Large intestine (tissue), 3 donors: ENCODE measurements at regions not wholly inside any gene's neighbourhood (a gene's known extent, or its start where the extent isn't known, plus 50 kb on each side); places are given as distances from the start of the nearest gene placed in this dataset.

Source experiments
- DNase-seq, 2 donors: peaks; one replicate each; pipeline versions ENCODE4 v3.0.0 to v3.0.0-alpha.2; 2013
- H3K27ac ChIP-seq: one replicate; pipeline ENCODE4 v1.5.1; 2013; ENCODE audit warnings: low read length
- H3K27me3 ChIP-seq: 2 replicates; pipeline ENCODE4 v1.6.1; 2013; ENCODE audit warnings: low read length; ENCODE audit not compliant: control insufficient read depth, insufficient read depth
- H3K36me3 ChIP-seq: 2 replicates; pipeline ENCODE4 v1.6.1; 2013; ENCODE audit warnings: low read length; ENCODE audit not compliant: control insufficient read depth, insufficient read depth
- H3K4me1 ChIP-seq: one replicate; pipeline ENCODE4 v1.6.1; 2013; ENCODE audit warnings: low read length; ENCODE audit not compliant: control insufficient read depth, insufficient read depth
- H3K4me3 ChIP-seq: one replicate; pipeline ENCODE4 v1.5.1; 2013; ENCODE audit warnings: low read length
- H3K9me3 ChIP-seq: one replicate; pipeline ENCODE4 v1.6.1; 2013; ENCODE audit warnings: mild to moderate bottlenecking, low read depth, low read length, moderate library complexity; ENCODE audit not compliant: control insufficient read depth
- WGBS: methylation state at CpG from one replicate; pipeline ENCODE4 v1.1.5; 2013; ENCODE audit warnings: low lambda C conversion rate; ENCODE audit not compliant: insufficient coverage; 5-methylcytosine and 5-hydroxymethylcytosine counted together

- no peaks in the 10 kb centered on the region for H3K27me3 ChIP-seq
- H3K27ac ChIP-seq: no peak overlapping the region
- no CpG with 5 or more reads among the region's 1 CpG for WGBS
- no peaks in the 10 kb centered on the region for H3K36me3 ChIP-seq
- DNase-seq: no peak
- no peaks in the 10 kb centered on the region for H3K9me3 ChIP-seq
- no peaks in the 10 kb centered on the region for H3K4me1 ChIP-seq
- no peak overlapping the region for H3K4me3 ChIP-seq
Observed at GRCh38 chr6:48325701-48326100, 214.7 kb upstream of the PTCHD4 start.

- Histone ChIP-seq H3K9me3 (no peaks in the 10 kb centered on the region), H3K27ac (no peak overlapping the region), H3K4me3 (no peak overlapping the region), H3K36me3 (no peaks in the 10 kb centered on the region), H3K4me1 (no peaks in the 10 kb centered on the region), H3K27me3 (no peaks in the 10 kb centered on the region)
- no peak for DNase-seq
- WGBS: 100% methylated on average over 1 of the region's 5 CpGs
Observed at GRCh38 chr6:48318670-48319069, 207.7 kb upstream of the PTCHD4 start.

GRCh38 chr6:48315915-48316314, 204.9 kb upstream of the PTCHD4 start:
- H3K9me3 ChIP-seq: no peaks in the 10 kb centered on the region
- DNase-seq: no peak
- 100% methylated on average over 1 of the region's 1 CpG for WGBS
- no peaks in the 10 kb centered on the region for H3K27me3 ChIP-seq
- no peaks in the 10 kb centered on the region for H3K4me1 ChIP-seq
- no peak overlapping the region for H3K27ac ChIP-seq
- H3K36me3 ChIP-seq: no peaks in the 10 kb centered on the region
- no peak overlapping the region for H3K4me3 ChIP-seq

- WGBS: 100% methylated on average over 1 of the region's 5 CpGs
- Histone ChIP-seq H3K36me3 (no peaks in the 10 kb centered on the region), H3K27ac (no peak overlapping the region), H3K27me3 (no peaks in the 10 kb centered on the region), H3K4me1 (no peaks in the 10 kb centered on the region), H3K4me3 (no peak overlapping the region), H3K9me3 (no peaks in the 10 kb centered on the region)
- no peak for DNase-seq
Observed at GRCh38 chr6:48315051-48315719, 204.2 kb upstream of the PTCHD4 start.

- H3K27ac ChIP-seq: no peak overlapping the region
- H3K27me3 ChIP-seq: no peaks in the 10 kb centered on the region
- no peaks in the 10 kb centered on the region for H3K4me1 ChIP-seq
- H3K4me3 ChIP-seq: no peak overlapping the region
- no peak for DNase-seq
- no peaks in the 10 kb centered on the region for H3K36me3 ChIP-seq
- no peaks in the 10 kb centered on the region for H3K9me3 ChIP-seq
Observed at GRCh38 chr6:48311301-48311700, 200.3 kb upstream of the PTCHD4 start.

- H3K27ac ChIP-seq: no peak overlapping the region
- no peaks in the 10 kb centered on the region for H3K27me3 ChIP-seq
- no peaks in the 10 kb centered on the region for H3K36me3 ChIP-seq
- WGBS: 100% methylated on average over 1 of the region's 2 CpGs
- no peaks in the 10 kb centered on the region for H3K4me1 ChIP-seq
- no peak for DNase-seq
- H3K9me3 ChIP-seq: no peaks in the 10 kb centered on the region
- H3K4me3 ChIP-seq: no peak overlapping the region
Observed at GRCh38 chr6:48307573-48307972, 196.6 kb upstream of the PTCHD4 start.

GRCh38 chr6:48290595-48290994, 179.6 kb upstream of the PTCHD4 start:
- no peaks in the 10 kb centered on the region for H3K27me3 ChIP-seq
- no peak overlapping the region for H3K27ac ChIP-seq
- DNase-seq: no peak
- no peaks in the 10 kb centered on the region for H3K36me3 ChIP-seq
- 80% methylated on average over 2 of the region's 4 CpGs for WGBS
- no peaks in the 10 kb centered on the region for H3K4me1 ChIP-seq
- H3K4me3 ChIP-seq: no peak overlapping the region
- no peaks in the 10 kb centered on the region for H3K9me3 ChIP-seq

GRCh38 chr6:48289841-48290240, 178.8 kb upstream of the PTCHD4 start:
- Histone ChIP-seq H3K36me3 (no peaks in the 10 kb centered on the region), H3K27me3 (no peaks in the 10 kb centered on the region), H3K9me3 (no peaks in the 10 kb centered on the region), H3K27ac (no peak overlapping the region), H3K4me1 (no peaks in the 10 kb centered on the region), H3K4me3 (no peak overlapping the region)
- DNase-seq: no peak
- 80% methylated on average over 2 of the region's 5 CpGs for WGBS

- no peak overlapping the region for H3K27ac ChIP-seq
- DNase-seq: no peak
- H3K9me3 ChIP-seq: no peaks in the 10 kb centered on the region
- H3K27me3 ChIP-seq: no peaks in the 10 kb centered on the region
- 67% methylated on average over 1 of the region's 1 CpG for WGBS
- H3K36me3 ChIP-seq: no peaks in the 10 kb centered on the region
- no peak overlapping the region for H3K4me3 ChIP-seq
- H3K4me1 ChIP-seq: no peaks in the 10 kb centered on the region
Observed at GRCh38 chr6:48281217-48281616, 170.2 kb upstream of the PTCHD4 start.

- no peaks in the 10 kb centered on the region for H3K27me3 ChIP-seq
- no peaks in the 10 kb centered on the region for H3K4me1 ChIP-seq
- no CpG with 5 or more reads among the region's 1 CpG for WGBS
- no peak overlapping the region for H3K27ac ChIP-seq
- no peaks in the 10 kb centered on the region for H3K9me3 ChIP-seq
- no peak overlapping the region for H3K4me3 ChIP-seq
- no peaks in the 10 kb centered on the region for H3K36me3 ChIP-seq
- no peak for DNase-seq
Observed at GRCh38 chr6:48280035-48280620, 169.1 kb upstream of the PTCHD4 start.

GRCh38 chr6:48278261-48278660, 167.3 kb upstream of the PTCHD4 start:
- Histone ChIP-seq H3K9me3 (no peaks in the 10 kb centered on the region), H3K4me3 (no peak overlapping the region), H3K27me3 (no peaks in the 10 kb centered on the region), H3K27ac (no peak overlapping the region), H3K36me3 (no peaks in the 10 kb centered on the region), H3K4me1 (no peaks in the 10 kb centered on the region)
- no peak for DNase-seq
- WGBS: 50% methylated on average over 1 of the region's 1 CpG
